Prostate gland (tissue), 2 donors: ENCODE measurements at regions not wholly inside any gene's neighbourhood (a gene's known extent, or its start where the extent isn't known, plus 50 kb on each side); places are given as distances from the start of the nearest gene placed in this dataset.

Experiments
- CTCF ChIP-seq, 4 experiments: fragments of 200-600 bp in 2 of 4; fragments of 450-650 bp in 2 of 4; sonication (generic) in 2 of 4; IDR thresholded peaks; 1 replicate in 3 of 4; 2 replicates in 1 of 4; pipeline ENCODE4 v1.5.1; 2016 to 2019; ENCODE audit warnings: antibody characterized with exemption in 4 of 4, mild to moderate bottlenecking in 2 of 4, moderate library complexity in 2 of 4
- POLR2A ChIP-seq: fragments of 450-650 bp; IDR thresholded peaks from one replicate; pipeline ENCODE4 v1.6.1; 2016; ENCODE audit warnings: antibody characterized with exemption, mild to moderate bottlenecking

- TF ChIP-seq CTCF (IDR thresholded peaks at IDR 0.05) (no peak), POLR2A (no peak)
These were observed 608.0 kb downstream of the BRINP1 start for GRCh38 chr9:118761016-118761790.
